PC-9 (cell line): ENCODE measurements at regions not wholly inside any gene's neighbourhood (a gene's known extent, or its start where the extent isn't known, plus 50 kb on each side); places are given as distances from the start of the nearest gene placed in this dataset.

Source experiments
- CTCF ChIP-seq: fragments of 200-600 bp; sonication (generic); conservative IDR thresholded peaks from 2 replicates; pipeline ENCODE4 v1.6.1; 2017; ENCODE audit warnings: mixed run types, antibody characterized with exemption, mild to moderate bottlenecking, moderate library complexity
- EZH2 ChIP-seq: fragments of 200-600 bp; sonication (generic); IDR thresholded peaks from 2 replicates; pipeline ENCODE4 v1.8.0; 2017; ENCODE audit warnings: antibody characterized with exemption, low read depth

GRCh38 chr12:87305481-87305880 is 723.7 kb downstream of the C12orf50 start:
- no peak for TF ChIP-seq CTCF
- TF ChIP-seq EZH2, result no peak
